DMS 273 treated with DMSO at 0.1 percent for 48 hours (cell line): ENCODE measurements at regions not wholly inside any gene's neighbourhood (a gene's known extent, or its start where the extent isn't known, plus 50 kb on each side); places are given as distances from the start of the nearest gene placed in this dataset.

Experiments used
- DNase-seq: peaks from one replicate; lab custom pipeline; 2025; lab: John Stamatoyannopoulos, UW

DNA sequence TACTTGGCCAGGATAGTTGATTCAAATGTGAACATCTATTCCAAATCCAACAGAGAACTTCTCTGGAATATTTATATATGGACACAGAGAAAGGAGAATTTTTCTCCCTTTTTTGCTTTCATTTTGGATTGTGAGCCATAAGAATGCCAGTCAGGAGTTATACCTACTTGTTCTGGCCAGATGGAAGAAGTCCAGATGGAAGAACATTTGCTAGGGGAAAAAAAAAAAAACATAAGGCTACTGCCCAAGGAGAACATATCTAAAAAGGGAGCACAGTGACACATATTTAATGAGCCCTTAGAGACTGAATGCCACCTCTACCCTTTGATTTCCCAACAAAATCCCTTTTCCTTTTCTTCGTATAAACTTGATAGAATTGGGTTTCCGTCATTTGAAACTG is 61.7 kb upstream of the PPP2R2B start:
- peak; percentile 11 for DNase-seq

DNA sequence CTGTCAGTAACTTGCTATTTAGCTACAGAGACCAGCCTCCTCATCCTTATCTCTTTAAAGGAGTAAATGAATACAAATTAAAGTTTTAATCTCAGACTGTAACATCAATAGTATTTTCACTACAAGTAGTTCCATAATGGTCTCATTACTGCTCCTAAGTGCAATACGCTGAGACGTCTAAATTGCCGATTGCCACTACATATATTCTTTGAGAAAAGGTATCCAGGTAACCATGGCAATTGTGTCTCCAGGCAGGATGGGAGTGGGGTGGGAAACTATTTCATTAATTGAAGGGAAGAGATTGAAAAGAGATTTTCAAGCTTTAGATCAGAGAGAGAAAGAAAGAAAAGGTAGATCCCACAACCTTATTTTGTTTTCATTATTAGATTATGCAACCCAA is 65.5 kb upstream of the PPP2R2B start:
- DNase-seq: no peak

DNA sequence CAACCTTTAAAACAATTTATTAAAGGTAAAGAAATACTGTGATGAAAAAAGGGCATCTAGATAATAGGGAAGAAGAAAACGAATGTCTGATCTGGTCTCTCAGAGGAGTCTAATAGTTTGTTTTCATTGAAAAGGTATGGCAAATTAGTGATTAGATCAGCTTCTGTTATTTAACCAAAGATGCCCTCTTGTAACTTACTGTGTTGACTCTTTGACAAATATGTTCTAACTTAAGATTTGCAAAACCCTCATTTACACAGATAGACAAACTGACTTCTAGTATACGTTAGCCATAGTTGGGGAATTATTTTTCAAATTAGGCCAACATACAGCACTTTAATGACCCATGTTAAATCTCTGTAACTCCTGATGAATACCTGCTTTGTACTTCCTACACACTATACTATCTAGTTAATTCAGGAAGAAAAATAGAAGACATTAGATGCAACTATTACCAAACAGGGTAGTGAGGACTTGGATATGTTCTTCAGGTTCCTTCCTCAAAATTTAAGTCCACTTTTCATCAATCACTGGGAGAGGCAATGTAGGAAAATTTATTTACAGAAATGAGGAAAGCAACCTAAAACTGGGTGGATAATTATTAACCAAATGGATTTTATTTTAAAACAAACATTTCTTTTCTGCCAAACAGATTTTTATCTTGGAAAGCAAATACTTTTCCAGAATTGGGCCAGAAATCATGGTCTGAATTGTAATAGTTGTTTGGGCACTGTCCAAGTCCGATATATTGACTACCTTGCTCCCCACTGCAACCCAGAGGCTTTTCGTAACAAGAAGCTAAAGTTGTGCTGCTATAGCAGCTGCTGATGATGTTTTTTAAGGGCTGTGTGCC is 66.4 kb upstream of the PPP2R2B start:
- DNase-seq: no peak

DNA sequence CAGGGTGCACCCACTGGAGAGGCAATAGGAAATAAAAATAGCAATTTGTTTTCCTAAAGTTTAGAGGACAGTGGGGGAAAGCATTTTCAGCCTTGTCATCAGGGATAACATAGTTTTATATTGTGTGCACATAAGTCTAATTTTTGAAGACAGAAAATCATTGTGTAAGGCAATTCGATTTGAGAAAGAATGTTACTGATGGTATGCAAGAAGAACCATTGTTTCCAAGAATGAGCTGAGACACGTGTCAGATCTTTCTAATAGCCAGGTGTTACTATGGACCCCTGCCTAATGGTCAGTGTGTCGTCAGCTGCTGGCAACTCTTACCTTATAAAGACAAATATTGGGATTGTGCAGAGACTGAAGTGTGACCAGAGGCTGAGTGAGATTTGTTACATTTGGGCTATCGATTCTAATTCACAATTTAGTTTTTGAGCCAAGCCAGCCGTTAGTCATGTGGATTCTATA is 67.1 kb upstream of the PPP2R2B start:
- DNase-seq: no peak

DNA sequence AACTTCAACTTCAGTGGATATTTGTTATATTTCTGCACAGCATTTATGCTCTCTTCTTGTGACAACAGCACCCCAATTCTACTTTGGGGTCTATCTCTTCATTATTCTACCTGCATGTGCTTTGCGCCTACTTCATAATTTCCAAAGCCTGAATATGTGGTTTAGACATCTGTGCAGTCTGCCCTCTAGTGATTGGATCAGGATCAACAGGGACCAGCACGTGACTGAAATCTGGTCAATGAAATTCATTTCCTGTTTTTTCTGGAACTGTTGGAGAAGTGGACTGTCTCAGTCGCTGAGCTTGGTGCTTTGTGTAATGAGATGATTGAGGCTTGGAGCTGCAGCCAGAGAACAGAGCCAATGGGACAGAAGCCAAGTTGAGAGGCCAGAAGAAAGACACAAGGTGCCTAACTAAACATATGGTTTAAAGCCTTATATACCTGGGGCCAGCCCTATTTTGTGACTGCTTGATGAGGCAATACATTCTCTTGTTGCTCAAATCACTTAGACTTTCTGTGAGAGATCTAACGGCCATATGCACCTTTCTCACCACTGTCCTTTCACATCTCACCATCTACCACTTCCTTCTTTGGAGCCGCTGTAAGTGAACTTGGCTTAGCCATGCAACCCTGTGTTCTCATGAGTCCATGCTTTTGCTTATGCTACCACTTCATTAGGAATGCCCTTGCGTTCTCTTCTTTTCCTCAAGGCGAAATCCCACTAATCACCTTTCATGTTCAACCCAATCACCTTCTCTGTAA is 68.8 kb upstream of the PPP2R2B start:
- no peak for DNase-seq

DNA sequence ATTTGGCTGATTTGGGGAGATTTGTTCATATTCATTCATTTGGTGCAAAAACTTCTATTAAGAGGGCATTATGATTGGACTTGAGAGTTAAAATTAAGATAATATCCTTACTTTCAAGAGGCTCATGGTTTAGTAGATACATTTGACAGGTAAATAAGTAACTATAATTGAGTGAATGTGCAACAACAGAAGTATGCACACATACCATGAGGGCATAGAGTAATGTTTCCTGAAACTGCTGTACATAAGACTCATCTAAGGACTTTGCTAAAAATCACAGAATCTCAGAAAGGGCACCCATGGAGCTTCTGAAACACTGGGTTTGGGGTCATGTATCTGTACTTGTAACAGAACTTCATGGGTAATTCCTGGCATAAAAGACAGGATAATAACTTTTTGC is 70.1 kb upstream of the PPP2R2B start:
- no peak for DNase-seq

DNA sequence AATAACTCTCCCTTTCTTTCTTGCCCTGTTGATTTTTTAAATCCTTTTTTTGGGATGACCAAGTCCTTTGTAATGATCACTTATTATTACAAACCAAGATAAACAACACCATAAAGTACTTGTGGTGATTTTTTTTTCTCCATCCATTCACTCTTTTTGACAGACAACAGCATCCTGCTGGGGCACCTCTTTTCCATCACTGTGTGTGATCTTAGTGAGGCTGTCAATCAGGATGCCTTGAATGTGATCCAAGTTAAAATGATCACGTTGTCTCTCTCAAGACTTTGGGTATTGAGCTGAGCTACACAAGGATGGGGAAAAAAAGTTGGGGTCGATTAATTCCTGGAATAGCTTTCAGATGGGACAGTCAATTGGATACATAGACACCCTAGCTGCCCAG is 73.6 kb upstream of the PPP2R2B start:
- DNase-seq: no peak

DNA sequence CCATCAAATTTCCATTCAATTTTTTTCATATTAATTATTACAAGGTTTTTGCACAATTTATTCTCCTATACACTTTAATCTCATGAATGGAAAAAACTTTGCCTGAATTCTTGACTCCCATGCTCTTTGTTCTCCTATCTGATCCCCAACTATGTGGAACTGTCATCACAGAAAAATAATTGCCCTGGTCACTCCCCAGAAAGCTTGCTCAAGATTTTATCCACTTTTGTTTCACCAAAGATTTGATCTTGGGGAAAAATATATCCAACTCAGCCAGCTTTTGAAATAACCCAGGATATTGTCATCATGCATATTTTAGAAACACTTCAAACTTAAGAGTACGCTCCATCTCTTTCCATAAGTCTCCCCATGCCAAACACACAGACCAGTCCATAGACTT is 77.7 kb upstream of the PPP2R2B start:
- no peak for DNase-seq

DNA sequence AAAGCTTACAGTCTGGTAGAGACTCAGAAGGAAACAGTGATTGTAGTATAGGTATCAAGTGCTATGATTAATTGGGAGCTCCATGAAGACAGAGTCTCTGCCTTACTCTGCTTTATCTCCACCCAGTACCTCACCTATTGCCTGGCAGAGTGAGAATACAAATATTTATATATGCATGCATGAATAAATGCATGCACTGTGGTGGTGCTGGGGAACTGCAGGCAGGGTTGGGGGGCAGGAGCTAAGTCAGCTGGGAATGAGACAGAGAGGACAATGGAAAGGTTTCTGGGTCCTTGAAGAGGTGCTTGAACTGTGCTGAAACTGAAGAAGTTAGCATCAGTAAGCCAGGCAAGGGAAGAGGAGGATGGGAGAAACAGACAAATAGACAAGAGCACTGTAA is 80.8 kb upstream of the PPP2R2B start:
- no peak for DNase-seq

DNA sequence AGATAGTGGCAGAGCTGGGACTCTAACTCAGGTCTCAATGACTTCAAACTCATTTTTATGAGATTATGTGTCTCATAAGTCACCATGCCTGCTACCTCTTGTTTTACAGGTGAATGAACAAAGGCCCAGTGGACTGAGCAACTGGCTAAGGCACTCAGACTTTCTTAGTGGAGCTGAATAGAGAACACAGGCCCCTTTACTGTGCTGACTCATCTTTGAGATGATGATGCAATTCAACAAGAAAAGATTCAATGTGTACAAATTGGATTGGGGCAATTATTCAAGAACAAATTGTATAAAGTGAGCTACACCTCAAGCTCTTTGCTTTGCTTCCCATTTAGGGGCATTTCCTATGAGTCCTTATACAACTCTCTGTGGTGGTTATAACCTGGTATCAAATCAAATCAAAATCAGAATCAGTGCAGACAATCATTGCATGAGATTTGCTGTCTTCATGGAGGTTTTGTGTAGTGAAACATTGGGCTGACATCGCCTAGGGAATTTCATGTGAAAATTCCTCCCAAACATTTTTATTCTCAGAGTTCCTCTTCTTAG is 84.3 kb upstream of the PPP2R2B start:
- DNase-seq: no peak

DNA sequence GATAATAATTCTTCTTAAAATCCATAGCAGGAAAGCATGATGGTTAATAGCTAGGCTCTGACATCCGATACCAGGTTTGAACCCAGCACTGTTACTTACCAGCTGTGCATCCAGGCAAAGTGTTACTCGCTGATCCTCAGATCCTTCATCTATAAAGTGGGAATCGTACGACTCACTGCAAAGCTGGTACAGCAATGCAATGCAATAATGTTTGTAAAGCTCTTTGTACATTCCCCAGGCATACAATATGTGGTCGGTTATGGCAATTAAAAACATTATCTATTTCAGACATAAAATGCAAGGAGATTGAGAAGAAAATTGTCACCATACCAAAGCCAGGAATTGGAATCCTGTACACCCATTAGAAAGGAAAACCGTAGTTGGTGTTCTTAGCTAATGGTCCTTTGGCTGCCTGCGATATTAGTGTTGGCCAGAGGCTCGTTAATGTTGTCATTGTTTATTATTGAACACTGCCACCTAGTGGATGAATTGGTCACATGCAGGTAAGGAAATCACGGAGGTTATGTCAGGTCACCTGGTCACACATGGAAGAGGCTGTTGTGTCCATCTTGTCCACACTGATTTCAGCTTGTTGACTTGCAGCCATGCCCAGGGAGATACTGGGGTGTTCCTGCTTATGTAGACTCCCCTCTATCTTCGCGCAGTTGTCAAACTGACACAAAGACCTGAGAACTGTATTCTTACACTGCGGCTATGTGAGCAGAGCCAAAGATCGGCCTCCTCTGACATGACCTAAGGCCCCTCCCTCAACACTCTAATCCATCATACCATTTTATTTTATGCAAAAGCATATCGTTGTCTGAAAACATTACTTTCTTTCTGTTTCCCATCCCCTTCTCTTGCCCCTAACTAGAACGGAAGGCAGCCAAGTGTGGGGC is 87.5 kb upstream of the PPP2R2B start:
- peak; percentile 54 for DNase-seq

DNA sequence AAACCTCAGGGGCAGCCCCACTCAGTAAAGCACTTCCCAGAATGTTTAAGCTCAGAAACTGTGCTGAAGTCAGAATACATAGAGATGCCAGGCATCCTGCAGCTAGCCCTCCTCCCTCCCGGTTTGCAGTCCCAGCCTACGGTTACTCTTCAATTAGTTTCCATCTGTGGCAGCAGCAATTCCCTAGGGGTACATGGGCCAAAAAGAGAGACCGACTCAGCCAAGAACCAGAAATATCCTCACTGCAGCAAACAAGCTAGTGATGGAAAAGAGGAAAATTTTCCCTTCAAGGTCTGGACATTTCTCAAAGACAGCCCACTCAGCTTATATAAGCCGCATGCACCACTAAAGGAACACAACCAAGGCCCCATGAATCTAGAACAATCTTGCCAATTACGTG is 89.1 kb upstream of the PPP2R2B start:
- no peak for DNase-seq

DNA sequence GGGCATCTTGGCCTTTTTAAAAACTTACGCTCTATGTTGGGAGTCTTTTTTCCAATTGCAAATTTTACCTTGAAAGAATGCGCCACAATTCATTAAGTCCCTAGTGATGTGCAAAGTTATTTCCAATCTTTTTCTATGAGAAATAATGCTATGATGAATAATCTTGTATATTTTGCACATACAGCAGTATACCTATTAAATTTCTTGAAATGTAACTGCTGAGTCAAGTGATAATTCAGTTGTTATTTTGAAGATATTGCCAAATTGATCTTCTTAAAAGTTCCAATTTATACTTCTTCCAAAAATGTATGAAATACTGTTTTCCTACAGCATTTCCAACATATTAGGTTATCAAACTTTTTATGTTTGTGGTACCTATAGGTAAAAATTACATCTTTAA is 92.8 kb upstream of the PPP2R2B start:
- no peak for DNase-seq

DNA sequence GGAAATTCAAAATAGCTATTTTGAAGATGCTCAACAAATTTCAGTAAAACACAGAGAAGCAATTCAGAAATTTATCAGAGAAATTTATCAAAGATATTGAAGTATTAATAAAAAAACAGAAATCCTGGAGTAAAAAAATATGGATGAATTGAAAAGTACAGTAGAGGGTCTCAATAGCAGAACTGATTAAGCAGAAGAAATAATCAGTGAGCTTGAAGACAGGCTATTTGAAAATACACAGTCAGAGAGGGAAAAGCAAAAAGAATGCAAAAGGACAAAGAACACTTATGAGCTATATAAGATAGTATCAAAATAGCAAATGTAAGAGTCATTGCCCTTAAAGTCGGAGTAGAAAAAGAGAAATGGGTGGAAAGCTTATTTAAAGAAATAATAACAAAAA is 107.9 kb upstream of the PPP2R2B start:
- no peak for DNase-seq

DNA sequence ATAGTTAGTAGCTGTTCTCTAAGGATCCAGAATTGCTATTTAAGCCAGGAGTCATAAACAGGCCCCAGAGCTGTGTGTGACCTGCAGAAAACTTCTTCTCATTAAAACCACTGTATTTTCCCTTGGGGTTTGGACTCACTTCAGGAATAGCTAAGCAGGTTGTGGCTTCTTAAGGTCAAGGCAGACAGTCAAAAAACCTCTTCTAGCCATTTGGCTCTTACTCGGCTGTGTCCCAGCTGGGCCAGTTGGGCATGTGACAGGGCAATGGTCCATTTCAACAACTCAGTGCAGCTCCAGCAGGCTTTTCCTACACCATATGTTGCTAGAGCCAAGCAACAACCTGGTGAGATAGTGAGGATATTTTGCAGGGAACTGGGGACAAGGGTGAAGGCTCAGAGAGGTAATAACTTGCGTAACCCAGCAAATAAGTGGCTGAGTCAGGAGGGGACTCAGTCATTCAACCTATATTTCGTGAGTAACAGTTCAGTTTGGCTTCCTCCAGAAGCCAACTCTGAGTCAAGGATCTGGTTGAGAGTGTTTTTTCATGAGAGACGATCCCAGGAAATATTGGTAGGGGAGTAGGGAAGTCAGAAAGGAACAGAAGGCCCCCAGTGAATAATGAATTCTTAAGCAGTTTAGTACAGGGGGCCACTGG is 115.4 kb upstream of the PPP2R2B start:
- DNase-seq: no peak

DNA sequence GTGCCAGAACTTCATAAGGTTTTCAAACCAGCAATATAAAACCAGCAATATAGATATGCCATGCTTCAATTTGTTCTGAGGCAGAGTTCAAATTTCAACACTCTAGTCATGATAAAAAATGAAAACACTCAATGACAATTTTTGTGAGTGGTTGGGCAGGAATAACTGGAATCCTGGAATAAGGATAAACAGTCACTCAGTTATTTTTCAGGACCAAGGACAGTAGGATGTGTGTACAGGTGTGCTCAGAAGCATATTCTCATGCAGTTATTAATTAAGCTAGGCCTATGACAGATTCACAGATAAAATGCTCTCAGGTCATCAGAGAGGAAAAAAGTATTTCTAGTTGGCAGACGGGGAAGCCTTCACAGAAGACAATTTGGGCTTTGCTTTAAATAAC is 117.3 kb upstream of the PPP2R2B start:
- no peak for DNase-seq

DNA sequence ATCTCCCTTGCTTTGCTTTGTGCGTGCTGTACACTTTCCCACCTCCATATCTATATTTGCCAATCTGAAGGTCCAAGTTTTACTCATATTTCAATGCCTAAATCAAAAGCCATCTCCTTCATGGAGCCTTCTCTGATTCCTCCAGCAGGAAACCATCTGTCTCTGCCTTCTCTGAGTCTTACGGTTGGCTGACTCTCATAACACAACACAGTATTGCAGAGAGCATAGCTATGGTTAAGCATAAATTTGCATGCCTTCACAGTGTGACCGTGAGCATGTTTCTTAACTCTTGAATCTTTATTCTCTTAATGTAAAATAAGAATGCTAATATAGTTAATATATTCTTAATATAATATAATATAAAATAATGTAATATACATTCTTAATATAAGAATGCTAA is 136.8 kb upstream of the PPP2R2B start:
- no peak for DNase-seq

DNA sequence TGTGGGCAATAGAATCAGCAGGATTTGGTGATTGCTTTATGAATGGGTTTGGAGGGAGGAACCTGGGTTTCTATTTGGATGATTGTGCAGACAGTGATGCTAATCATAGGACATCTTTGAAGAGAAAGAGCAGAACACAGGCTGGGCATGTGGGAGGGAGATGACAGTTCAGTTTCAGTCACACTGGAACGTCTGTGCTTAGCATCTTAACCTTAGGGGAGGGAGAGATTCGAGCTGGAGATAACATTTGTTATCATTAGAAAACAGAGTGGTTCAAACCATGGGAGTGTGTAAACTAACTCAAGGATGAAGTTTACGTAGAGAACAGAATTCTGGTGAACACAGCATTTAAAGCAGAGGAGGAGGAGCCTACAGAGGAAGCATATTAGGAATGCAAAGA is 138.6 kb upstream of the PPP2R2B start:
- no peak for DNase-seq

DNA sequence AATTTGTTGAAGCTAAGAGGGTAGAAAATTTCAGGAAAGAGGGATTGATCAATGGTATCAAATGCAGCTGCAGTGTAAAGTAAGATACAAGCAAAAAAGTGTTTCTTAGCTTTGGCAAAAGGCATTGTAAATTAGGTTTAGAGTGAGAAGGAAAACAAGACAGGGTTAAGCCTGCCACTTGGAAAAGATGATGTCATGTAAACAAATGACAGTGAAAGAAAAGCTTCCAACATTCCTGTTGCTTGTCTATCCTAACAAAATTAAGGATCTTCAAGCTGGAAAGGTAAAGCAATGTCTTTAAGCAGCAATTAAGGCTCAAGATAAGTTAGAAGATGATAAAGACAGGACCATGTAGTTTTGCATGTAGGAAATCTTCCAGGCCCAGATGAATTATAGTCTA is 139.1 kb upstream of the PPP2R2B start:
- no peak for DNase-seq

DNA sequence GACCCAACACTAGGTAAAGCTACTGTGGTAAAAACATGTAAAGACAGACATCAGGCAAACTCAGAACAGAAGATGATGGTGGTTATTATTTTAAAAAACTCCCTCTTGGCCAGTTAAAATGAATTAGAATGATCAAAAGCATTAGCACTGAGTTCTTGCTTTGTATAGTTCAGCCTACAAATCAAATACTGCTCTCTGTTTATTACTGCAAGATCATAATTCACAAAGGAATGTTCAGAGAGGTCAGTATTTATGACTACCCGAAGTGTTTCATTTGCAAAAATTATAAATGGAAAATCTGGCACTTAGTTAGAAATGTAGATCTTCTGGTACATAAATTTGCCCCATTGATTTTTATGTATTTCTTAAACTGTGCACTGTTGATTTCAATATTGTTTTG is 140.3 kb upstream of the PPP2R2B start:
- no peak for DNase-seq

DNA sequence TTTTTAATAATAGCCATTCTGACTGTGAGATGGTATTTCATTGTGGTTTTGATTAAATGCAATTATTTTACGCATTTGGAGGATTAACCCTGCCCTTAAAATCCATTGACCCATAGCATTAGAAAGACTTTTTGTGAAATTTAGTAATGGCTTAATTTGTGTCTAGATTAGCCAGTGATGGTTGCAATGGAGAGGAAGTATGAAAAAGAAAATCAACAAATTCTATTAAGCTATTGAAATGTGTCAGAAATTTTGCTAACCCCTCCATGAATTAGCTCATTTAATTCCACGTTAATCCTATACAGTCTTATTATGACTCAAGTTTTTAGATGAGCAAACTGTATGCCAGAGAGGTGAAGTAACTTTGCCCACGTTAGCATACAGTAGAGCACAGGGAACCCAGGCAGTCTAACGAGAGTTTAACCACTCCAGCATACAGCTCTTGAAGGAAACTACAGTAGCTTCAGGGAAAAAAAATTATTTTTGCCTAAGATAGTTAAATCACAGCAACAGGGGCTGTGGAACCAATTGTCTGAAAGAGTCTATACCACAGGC is 158.2 kb upstream of the PPP2R2B start:
- DNase-seq: no peak
